CD14-positive monocyte (primary cell): ENCODE measurements at regions not wholly inside any gene's neighbourhood (a gene's known extent, or its start where the extent isn't known, plus 50 kb on each side); places are given as distances from the start of the nearest gene placed in this dataset.

Experiments
- DNase-seq, 3 donors: peaks; one replicate each; pipeline ENCODE4 v3.0.0-alpha.2; 2011 to 2022
- H2AFZ ChIP-seq: 2 replicates; pipeline ENCODE4 v1.6.0; 2012; ENCODE audit warnings: mild to moderate bottlenecking, low read depth, low read length, inconsistent platforms; ENCODE audit not compliant: insufficient read depth, poor library complexity, severe bottlenecking
- H3K27ac ChIP-seq, 2 donors: 1 replicate in 1 of 2; 2 replicates in 1 of 2; pipeline ENCODE4 v1.5.1; 2012 to 2013; ENCODE audit warnings: low read length in 2 of 2, control low read depth in 1 of 2, inconsistent platforms in 1 of 2, low read depth in 1 of 2, mild to moderate bottlenecking in 1 of 2
- H3K27me3 ChIP-seq, 2 donors: one replicate each; pipeline versions ENCODE4 v1.6.0 to v1.6.1; 2011 to 2013; ENCODE audit warnings: low read length in 2 of 2; ENCODE audit not compliant: control insufficient read depth in 2 of 2, insufficient read depth in 2 of 2
- H3K36me3 ChIP-seq, 2 donors: replicated peaks in 1 of 2; 1 replicate in 1 of 2; 2 replicates in 1 of 2; pipeline versions ENCODE4 v1.5.1 to v1.6.1; 2012 to 2013; ENCODE audit warnings: low read length in 2 of 2, control low read depth in 1 of 2, inconsistent platforms in 1 of 2, mild to moderate bottlenecking in 1 of 2; ENCODE audit not compliant: insufficient read depth in 2 of 2, control insufficient read depth in 1 of 2
- H3K4me1 ChIP-seq, 2 donors: 1 replicate in 1 of 2; 2 replicates in 1 of 2; pipeline versions ENCODE4 v1.5.1 to v1.6.1; 2012 to 2013; ENCODE audit warnings: low read length in 2 of 2, control low read depth in 1 of 2, inconsistent platforms in 1 of 2, mild to moderate bottlenecking in 1 of 2, moderate library complexity in 1 of 2; ENCODE audit not compliant: insufficient read depth in 2 of 2, control insufficient read depth in 1 of 2
- H3K4me2 ChIP-seq: replicated peaks from 2 replicates; pipeline ENCODE3; 2012; ENCODE audit warnings: low read length, moderate library complexity, mild to moderate bottlenecking; ENCODE audit not compliant: poor library complexity, severe bottlenecking; ENCODE audit errors: extremely low read depth
- H3K4me3 ChIP-seq, 3 experiments: fragments of 200-600 bp in 1 of 3; sonication (generic) in 1 of 3; replicated peaks in 1 of 3; 1 replicate in 2 of 3; 2 replicates in 1 of 3; pipeline ENCODE4 v1.5.1; 2011 to 2013; ENCODE audit warnings: low read length in 3 of 3, mild to moderate bottlenecking in 3 of 3, control low read depth in 2 of 3, low read depth in 2 of 3, inconsistent platforms in 1 of 3, moderate library complexity in 1 of 3
- H3K79me2 ChIP-seq: 2 replicates; pipeline ENCODE4 v1.6.0; 2012; ENCODE audit warnings: mild to moderate bottlenecking, control low read depth, inconsistent platforms, low read length, moderate library complexity; ENCODE audit not compliant: insufficient read depth
- H3K9ac ChIP-seq: 2 replicates; pipeline ENCODE4 v1.6.0; 2017; ENCODE audit warnings: low read length, mild to moderate bottlenecking; ENCODE audit not compliant: insufficient read depth, poor library complexity, severe bottlenecking
- H3K9me3 ChIP-seq, 2 donors: replicated peaks in 1 of 2; 1 replicate in 1 of 2; 2 replicates in 1 of 2; pipeline versions ENCODE4 v1.5.1 to v1.6.1; 2012 to 2013; ENCODE audit warnings: low read length in 2 of 2, control low read depth in 1 of 2; ENCODE audit not compliant: control insufficient read depth in 1 of 2, insufficient read depth in 1 of 2
- H4K20me1 ChIP-seq: 2 replicates; pipeline ENCODE4 v1.6.0; 2012; ENCODE audit warnings: mild to moderate bottlenecking, low read length, control low read depth, moderate library complexity; ENCODE audit not compliant: insufficient read depth
- H3K27ac Mint-ChIP-seq, 7 donors: one replicate each; pipeline ENCODE4 v1.8.0; 2020; ENCODE audit warnings: mild to moderate bottlenecking in 7 of 7, mixed read lengths in 7 of 7, moderate library complexity in 6 of 7, inconsistent platforms in 2 of 7
- H3K27me3 Mint-ChIP-seq, 3 donors: one replicate each; pipeline ENCODE4 v1.8.0; 2021 to 2022; ENCODE audit warnings: low read depth in 3 of 3, mild to moderate bottlenecking in 3 of 3, mixed read lengths in 3 of 3, moderate library complexity in 3 of 3, inconsistent platforms in 1 of 3
- H3K36me3 Mint-ChIP-seq, 2 donors: one replicate each; pipeline ENCODE4 v1.8.0; 2020; ENCODE audit warnings: mixed read lengths in 2 of 2, inconsistent platforms in 1 of 2, mild to moderate bottlenecking in 1 of 2
- H3K4me1 Mint-ChIP-seq: one replicate; pipeline ENCODE4 v1.8.0; 2020; ENCODE audit warnings: mild to moderate bottlenecking, mixed read lengths
- H3K4me3 Mint-ChIP-seq, 2 donors: one replicate each; pipeline ENCODE4 v1.8.0; 2020; ENCODE audit warnings: mild to moderate bottlenecking in 2 of 2, mixed read lengths in 2 of 2, moderate library complexity in 1 of 2
- H3K9me3 Mint-ChIP-seq, 7 donors: one replicate each; pipeline ENCODE4 v1.8.0; 2020 to 2022; ENCODE audit warnings: mixed read lengths in 7 of 7, mild to moderate bottlenecking in 6 of 7, moderate library complexity in 6 of 7, inconsistent platforms in 2 of 7
- WGBS: methylation state at CpG from one replicate; pipeline ENCODE4 v1.1.5; 2013; ENCODE audit warnings: missing lambda C conversion rate; ENCODE audit not compliant: insufficient coverage; 5-methylcytosine and 5-hydroxymethylcytosine counted together
- intact Hi-C, 2 donors: fragments of 100-400 bp; cut with micrococcal nuclease; formaldehyde crosslinking; loops; one replicate each; pipeline versions ENCODE4 v1.15.0 to v1.15.1; 2023
- TF ChIP-seq, protein P1 (sequence below): fragments of 200-600 bp; IDR thresholded peaks from one replicate; pipeline ENCODE4 v1.8.0; 2022; ENCODE audit warnings: antibody characterized with exemption, mild to moderate bottlenecking

DNA sequence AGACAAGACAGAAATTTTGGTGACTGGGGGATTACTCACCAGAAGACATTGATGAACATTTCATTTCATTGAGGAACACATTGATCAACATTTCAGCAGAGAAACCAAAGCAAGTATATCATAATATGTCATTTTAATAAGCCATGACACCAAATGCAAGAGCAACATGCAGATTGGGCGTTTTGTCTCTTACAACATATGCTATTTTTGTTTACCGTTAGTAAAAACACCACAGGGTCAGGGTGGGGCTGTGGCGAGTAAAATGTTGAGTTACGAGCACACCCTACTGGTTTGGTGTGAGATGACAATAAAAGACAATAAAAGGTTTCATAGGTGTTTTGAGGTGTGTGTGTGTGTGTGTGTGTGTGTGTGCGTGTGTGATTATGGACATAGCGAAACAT is 294.5 kb downstream of the PDGFC start:
- WGBS: 60% methylated on average over 1 of the region's 6 CpGs
- H4K20me1 ChIP-seq: no peaks in the 10 kb centered on the region
- no peak overlapping the region for H3K4me3 ChIP-seq
- no peak for DNase-seq
- H3K4me2 ChIP-seq: no peak overlapping the region
- Mint-ChIP-seq H3K27ac (no peak overlapping the region), H3K4me1 (no peaks in the 10 kb centered on the region), H3K4me3 (no peak overlapping the region), H3K36me3 (no peaks in the 10 kb centered on the region), H3K27me3 (no peaks in the 10 kb centered on the region), H3K9me3 (peaks cover 0 to 4% (median 0%) of the 10 kb centered on the region in 7 donors)
- no peaks in the 10 kb centered on the region for H3K4me1 ChIP-seq
- TF ChIP-seq, protein P1, sequence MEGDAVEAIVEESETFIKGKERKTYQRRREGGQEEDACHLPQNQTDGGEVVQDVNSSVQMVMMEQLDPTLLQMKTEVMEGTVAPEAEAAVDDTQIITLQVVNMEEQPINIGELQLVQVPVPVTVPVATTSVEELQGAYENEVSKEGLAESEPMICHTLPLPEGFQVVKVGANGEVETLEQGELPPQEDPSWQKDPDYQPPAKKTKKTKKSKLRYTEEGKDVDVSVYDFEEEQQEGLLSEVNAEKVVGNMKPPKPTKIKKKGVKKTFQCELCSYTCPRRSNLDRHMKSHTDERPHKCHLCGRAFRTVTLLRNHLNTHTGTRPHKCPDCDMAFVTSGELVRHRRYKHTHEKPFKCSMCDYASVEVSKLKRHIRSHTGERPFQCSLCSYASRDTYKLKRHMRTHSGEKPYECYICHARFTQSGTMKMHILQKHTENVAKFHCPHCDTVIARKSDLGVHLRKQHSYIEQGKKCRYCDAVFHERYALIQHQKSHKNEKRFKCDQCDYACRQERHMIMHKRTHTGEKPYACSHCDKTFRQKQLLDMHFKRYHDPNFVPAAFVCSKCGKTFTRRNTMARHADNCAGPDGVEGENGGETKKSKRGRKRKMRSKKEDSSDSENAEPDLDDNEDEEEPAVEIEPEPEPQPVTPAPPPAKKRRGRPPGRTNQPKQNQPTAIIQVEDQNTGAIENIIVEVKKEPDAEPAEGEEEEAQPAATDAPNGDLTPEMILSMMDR: peak; percentile 12
- no peak overlapping the region for H2AFZ ChIP-seq
- no peaks in the 10 kb centered on the region for H3K79me2 ChIP-seq
- intact Hi-C loops: no loop called here
- no peaks in the 10 kb centered on the region for H3K9me3 ChIP-seq
- no peaks in the 10 kb centered on the region for H3K36me3 ChIP-seq
- no peak overlapping the region for H3K27ac ChIP-seq
- no peaks in the 10 kb centered on the region for H3K27me3 ChIP-seq
- no peak overlapping the region for H3K9ac ChIP-seq

- WGBS: no CpG with 5 or more reads among the region's 3 CpGs
- Histone ChIP-seq H4K20me1 (no peaks in the 10 kb centered on the region), H3K4me2 (no peak overlapping the region), H2AFZ (no peak overlapping the region), H3K27me3 (no peaks in the 10 kb centered on the region), H3K4me1 (no peaks in the 10 kb centered on the region), H3K9me3 (no peaks in the 10 kb centered on the region), H3K4me3 (no peak overlapping the region), H3K27ac (no peak overlapping the region), H3K9ac (no peak overlapping the region), H3K79me2 (no peaks in the 10 kb centered on the region), H3K36me3 (no peaks in the 10 kb centered on the region)
- intact Hi-C loops: no loop called here
- Mint-ChIP-seq H3K4me1 (no peaks in the 10 kb centered on the region), H3K4me3 (no peak overlapping the region), H3K27ac (no peak overlapping the region), H3K27me3 (no peaks in the 10 kb centered on the region), H3K9me3 (peaks cover 0 to 2% (median 0%) of the 10 kb centered on the region in 7 donors), H3K36me3 (no peaks in the 10 kb centered on the region)
- no peak for DNase-seq
- TF ChIP-seq, protein P1: no peak
These were observed 295.3 kb downstream of the PDGFC start for GRCh38 chr4:156676116-156676851.
